ENCODE measurements at regions not wholly inside any gene's neighbourhood (a gene's known extent, or its start where the extent isn't known, plus 50 kb on each side); places are given as distances from the start of the nearest gene placed in this dataset.
"Not testable (repeated sequence)": the region's sequence is repeated elsewhere in the genome, so short reads cannot be mapped to it uniquely, and the experiment has no call there.

GRCh38 chr1:176396604-176397395 is 66.2 kb upstream of the PAPPA2 start:
- H3K27ac Mint-ChIP-seq; H3K4me1 Mint-ChIP-seq; H3K4me3 Mint-ChIP-seq; H3K27me3 Mint-ChIP-seq (ENCODE audit: low read depth); H3K36me3 Mint-ChIP-seq (ENCODE audit: low read depth): not testable (repeated sequence)
- peaks cover 21% of the 10 kb centered on the region for H3K9me3 Mint-ChIP-seq

- no peak overlapping the region for H3K27ac Mint-ChIP-seq
- no peak for TF ChIP-seq CTCF (IDR thresholded peaks at IDR 0.05; ENCODE audit: unreplicated experiment in 3 of 3)
- H3K27me3 Mint-ChIP-seq (ENCODE audit: low read depth) = no peaks in the 10 kb centered on the region
- H3K4me1 Mint-ChIP-seq = no peaks in the 10 kb centered on the region
- peaks cover 11% of the 10 kb centered on the region for H3K9me3 Mint-ChIP-seq
- no peaks in the 10 kb centered on the region for H3K36me3 Mint-ChIP-seq (ENCODE audit: low read depth)
- H3K4me3 Mint-ChIP-seq = no peak overlapping the region
Measured at GRCh38 chr1:176391621-176392020, 71.4 kb upstream of the PAPPA2 start.

- no peak for TF ChIP-seq CTCF (IDR thresholded peaks at IDR 0.05; ENCODE audit: unreplicated experiment in 3 of 3)
- H3K36me3 Mint-ChIP-seq (ENCODE audit: low read depth) = no peaks in the 10 kb centered on the region
- H3K4me1 Mint-ChIP-seq = no peaks in the 10 kb centered on the region
- peaks cover 11% of the 10 kb centered on the region for H3K9me3 Mint-ChIP-seq
- H3K27me3 Mint-ChIP-seq (ENCODE audit: low read depth) = no peaks in the 10 kb centered on the region
- H3K4me3 Mint-ChIP-seq = no peak overlapping the region
- H3K27ac Mint-ChIP-seq = no peak overlapping the region
Measured at GRCh38 chr1:176384841-176385240, 78.1 kb upstream of the PAPPA2 start.

GRCh38 chr1:176382163-176382562 is 80.8 kb upstream of the PAPPA2 start:
- Mint-ChIP-seq H3K36me3 (ENCODE audit: low read depth) (no peaks in the 10 kb centered on the region), H3K27ac (no peak overlapping the region), H3K4me1 (no peaks in the 10 kb centered on the region), H3K4me3 (no peak overlapping the region), H3K9me3 (no peaks in the 10 kb centered on the region), H3K27me3 (ENCODE audit: low read depth) (no peaks in the 10 kb centered on the region)
- no peak for TF ChIP-seq CTCF (IDR thresholded peaks at IDR 0.05; ENCODE audit: unreplicated experiment in 3 of 3)

GRCh38 chr1:176379626-176380339 is 83.2 kb upstream of the PAPPA2 start:
- no peak overlapping the region for H3K27ac Mint-ChIP-seq
- no peak for TF ChIP-seq CTCF (IDR thresholded peaks at IDR 0.05; ENCODE audit: unreplicated experiment in 3 of 3)
- H3K9me3 Mint-ChIP-seq = no peaks in the 10 kb centered on the region
- no peak overlapping the region for H3K4me3 Mint-ChIP-seq
- no peaks in the 10 kb centered on the region for H3K36me3 Mint-ChIP-seq (ENCODE audit: low read depth)
- H3K27me3 Mint-ChIP-seq (ENCODE audit: low read depth) = no peaks in the 10 kb centered on the region
- peaks cover 5% of the 10 kb centered on the region for H3K4me1 Mint-ChIP-seq

- H3K27ac Mint-ChIP-seq = no peak overlapping the region
- peak; percentile 82 to 85 (median 85) for TF ChIP-seq CTCF (IDR thresholded peaks at IDR 0.05; ENCODE audit: unreplicated experiment in 3 of 3)
- no peaks in the 10 kb centered on the region for H3K27me3 Mint-ChIP-seq (ENCODE audit: low read depth)
- H3K36me3 Mint-ChIP-seq (ENCODE audit: low read depth) = no peaks in the 10 kb centered on the region
- peaks cover 5% of the 10 kb centered on the region for H3K4me1 Mint-ChIP-seq
- H3K4me3 Mint-ChIP-seq = no peak overlapping the region
- no peaks in the 10 kb centered on the region for H3K9me3 Mint-ChIP-seq
Measured at GRCh38 chr1:176374967-176375569, 87.9 kb upstream of the PAPPA2 start.
